Heart left ventricle (tissue), 13 donors: ENCODE measurements at regions not wholly inside any gene's neighbourhood (a gene's known extent, or its start where the extent isn't known, plus 50 kb on each side); places are given as distances from the start of the nearest gene placed in this dataset.

ENCODE experiments used
- CTCF ChIP-seq, 12 donors: fragments of 200-600 bp; sonication (generic) in 4 of 12; IDR thresholded peaks; one replicate each; pipeline versions ENCODE4 v1.5.0 to v1.8.0; 2018 to 2022; ENCODE audit warnings: antibody characterized with exemption in 12 of 12, mild to moderate bottlenecking in 5 of 12
- POLR2A ChIP-seq, 2 donors: fragments of 450-650 bp; IDR thresholded peaks; one replicate each; pipeline ENCODE4 v1.6.1; 2017; ENCODE audit warnings: antibody characterized with exemption in 2 of 2, mild to moderate bottlenecking in 2 of 2, moderate library complexity in 2 of 2
- donor health status: ischemic (EF 13 %, LVEDD 7.1; RV severe dilation, severe dysfunction).
- donor health status: DM: no; HTN: yes; CAD: no.
- donor health status: DM: no; HTN: no; CAD: no.
- donor health status: ischemic (EF 25% LVEDD 6.9; RV normal size, moderate dysfunction).
- donor health status: ischemic (EF 25% LVEDD 5.7; RV mildly dilated, moderate dysfunction).
- donor health status: ischemic (EF 35%, LVEDD 5.7; RV mildly dilated, moderate dysfunction).
- donor health status: nonischemic (EF 11% LVEDD 7.7; RV severe dilation, severe dysfunction).
- donor health status: DM: yes; HTN: yes; CAD: no.
- donor health status: PGD.
- donor health status: ischemic (EF 29% LVEDD 5.4; RV normal size, mild dysfunction).
- donor health status: nonischemic (EF 23%, LVEDD 6.1; RV moderate dilation, normal function).

GRCh38 chr13:27334774-27335435 is 64.3 kb downstream of the RASL11A start:
- TF ChIP-seq CTCF (IDR thresholded peaks at IDR 0.05) (no peak), POLR2A (IDR thresholded peaks at IDR 0.05) (no peak)
